22Rv1 (cell line): ENCODE measurements at regions not wholly inside any gene's neighbourhood (a gene's known extent, or its start where the extent isn't known, plus 50 kb on each side); places are given as distances from the start of the nearest gene placed in this dataset.

Source experiments
- ZFX ChIP-seq: fragments of 450-650 bp; IDR thresholded peaks from 2 replicates; pipeline ENCODE4 v1.6.1; 2017; ENCODE audit warnings: antibody characterized with exemption, borderline replicate concordance
- TF ChIP-seq, protein P1 (sequence below): fragments of 450-650 bp; IDR thresholded peaks from 2 replicates; pipeline ENCODE4 v1.5.1; 2017; ENCODE audit warnings: mild to moderate bottlenecking

DNA sequence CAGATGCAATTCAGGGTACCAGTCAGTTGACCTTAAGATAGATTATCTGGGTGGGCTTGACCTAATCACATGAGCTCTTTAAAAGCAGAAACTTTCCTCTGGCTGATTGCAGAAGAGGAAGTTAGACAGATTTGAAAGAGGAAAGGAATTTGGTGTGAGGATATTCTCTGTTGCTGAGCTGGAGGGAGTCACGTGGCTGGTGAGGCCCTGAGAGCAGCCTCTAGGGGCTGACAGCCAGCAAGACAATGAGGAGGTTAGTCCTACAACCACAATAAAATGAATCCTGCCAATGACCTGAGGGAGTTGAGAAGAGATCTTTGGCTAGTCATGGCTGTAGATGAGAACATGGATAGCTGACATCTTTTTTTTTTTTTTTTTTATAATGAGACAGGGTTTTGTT, 87.0 kb upstream of the B3GAT2 start:
- TF ChIP-seq, protein P1, sequence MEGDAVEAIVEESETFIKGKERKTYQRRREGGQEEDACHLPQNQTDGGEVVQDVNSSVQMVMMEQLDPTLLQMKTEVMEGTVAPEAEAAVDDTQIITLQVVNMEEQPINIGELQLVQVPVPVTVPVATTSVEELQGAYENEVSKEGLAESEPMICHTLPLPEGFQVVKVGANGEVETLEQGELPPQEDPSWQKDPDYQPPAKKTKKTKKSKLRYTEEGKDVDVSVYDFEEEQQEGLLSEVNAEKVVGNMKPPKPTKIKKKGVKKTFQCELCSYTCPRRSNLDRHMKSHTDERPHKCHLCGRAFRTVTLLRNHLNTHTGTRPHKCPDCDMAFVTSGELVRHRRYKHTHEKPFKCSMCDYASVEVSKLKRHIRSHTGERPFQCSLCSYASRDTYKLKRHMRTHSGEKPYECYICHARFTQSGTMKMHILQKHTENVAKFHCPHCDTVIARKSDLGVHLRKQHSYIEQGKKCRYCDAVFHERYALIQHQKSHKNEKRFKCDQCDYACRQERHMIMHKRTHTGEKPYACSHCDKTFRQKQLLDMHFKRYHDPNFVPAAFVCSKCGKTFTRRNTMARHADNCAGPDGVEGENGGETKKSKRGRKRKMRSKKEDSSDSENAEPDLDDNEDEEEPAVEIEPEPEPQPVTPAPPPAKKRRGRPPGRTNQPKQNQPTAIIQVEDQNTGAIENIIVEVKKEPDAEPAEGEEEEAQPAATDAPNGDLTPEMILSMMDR = no peak
- no peak for TF ChIP-seq ZFX
